Endodermal cell (in vitro differentiated cells): ENCODE measurements at regions not wholly inside any gene's neighbourhood (a gene's known extent, or its start where the extent isn't known, plus 50 kb on each side); places are given as distances from the start of the nearest gene placed in this dataset.

ENCODE experiments used
- DNase-seq: peaks from one replicate; pipeline ENCODE4 v3.0.0-alpha.2; 2017
- H3K27ac ChIP-seq: 2 replicates; pipeline ENCODE4 v1.5.1; 2013; ENCODE audit warnings: mild to moderate bottlenecking, low read depth, low read length, moderate library complexity
- H3K27me3 ChIP-seq: 2 replicates; pipeline ENCODE4 v1.6.1; 2013; ENCODE audit warnings: mild to moderate bottlenecking, low read length, moderate library complexity; ENCODE audit not compliant: insufficient read depth, control insufficient read depth, poor library complexity, severe bottlenecking
- H3K36me3 ChIP-seq: 2 replicates; pipeline ENCODE4 v1.7.0; 2013; ENCODE audit warnings: mild to moderate bottlenecking, low read length, moderate library complexity; ENCODE audit not compliant: control insufficient read depth, insufficient read depth
- H3K4me1 ChIP-seq: one replicate; pipeline ENCODE4 v1.7.0; 2013; ENCODE audit warnings: low read length; ENCODE audit not compliant: control insufficient read depth, insufficient read depth
- H3K4me3 ChIP-seq: 2 replicates; pipeline ENCODE4 v1.5.1; 2013; ENCODE audit warnings: mild to moderate bottlenecking, low read length, moderate library complexity
- H3K9ac ChIP-seq: 2 replicates; pipeline ENCODE4 v1.6.1; 2013; ENCODE audit warnings: mild to moderate bottlenecking, low read length, moderate library complexity; ENCODE audit not compliant: poor library complexity, severe bottlenecking; ENCODE audit errors: extremely low read depth
- H3K9me3 ChIP-seq: 2 replicates; pipeline ENCODE4 v1.6.1; 2013; ENCODE audit warnings: mild to moderate bottlenecking, low read length, moderate library complexity; ENCODE audit not compliant: control insufficient read depth
- H3K27ac Mint-ChIP-seq: 2 replicates; pipeline ENCODE4 v1.8.0; 2020; ENCODE audit warnings: mixed read lengths
- H3K27me3 Mint-ChIP-seq: 2 replicates; pipeline ENCODE4 v1.8.0; 2021; ENCODE audit warnings: mild to moderate bottlenecking, mixed read lengths; ENCODE audit not compliant: insufficient read depth
- H3K36me3 Mint-ChIP-seq: 2 replicates; pipeline ENCODE4 v1.8.0; 2020; ENCODE audit warnings: low read depth, mixed read lengths
- H3K4me1 Mint-ChIP-seq: 2 replicates; pipeline ENCODE4 v1.8.0; 2020; ENCODE audit warnings: mixed read lengths
- H3K4me3 Mint-ChIP-seq: 2 replicates; pipeline ENCODE4 v1.8.0; 2020; ENCODE audit warnings: mild to moderate bottlenecking, moderate library complexity, mixed read lengths
- H3K9me3 Mint-ChIP-seq: 2 replicates; pipeline ENCODE4 v1.8.0; 2020; ENCODE audit warnings: mild to moderate bottlenecking, mixed read lengths
- CTCF ChIP-seq: fragments of 200-600 bp; sonication (generic); conservative IDR thresholded peaks from 2 replicates; pipeline ENCODE4 v1.5.0; 2021; ENCODE audit warnings: antibody characterized with exemption, mild to moderate bottlenecking
- WGBS, 2 experiments: methylation state at CpG; one replicate each; pipeline versions ENCODE4 v1.1.5 to v1.1.7; 2013; ENCODE audit warnings: missing lambda C conversion rate in 2 of 2, mixed read lengths in 1 of 2; ENCODE audit not compliant: insufficient coverage in 1 of 2, insufficient read length in 1 of 2; 5-methylcytosine and 5-hydroxymethylcytosine counted together

- no peak overlapping the region for H3K4me3 Mint-ChIP-seq
- WGBS, 2 experiments, result 94% methylated on average over 3 to 4 of the region's 5 CpGs
- Histone ChIP-seq H3K9me3 (no peaks in the 10 kb centered on the region), H3K27me3 (no peaks in the 10 kb centered on the region), H3K27ac (no peak overlapping the region), H3K9ac (no peak overlapping the region), H3K36me3 (peaks cover 19% of the 10 kb centered on the region), H3K4me1 (peaks cover 2% of the 10 kb centered on the region), H3K4me3 (no peak overlapping the region)
- H3K27ac Mint-ChIP-seq, result peak overlapping the region; percentile 33
- H3K9me3 Mint-ChIP-seq, result no peaks in the 10 kb centered on the region
- peaks cover 15% of the 10 kb centered on the region for H3K36me3 Mint-ChIP-seq
- H3K27me3 Mint-ChIP-seq, result no peaks in the 10 kb centered on the region
- H3K4me1 Mint-ChIP-seq, result peaks cover 33% of the 10 kb centered on the region
- no peak for TF ChIP-seq CTCF
- DNase-seq, result no peak
Observed at GRCh38 chr6:144730088-144730645, 445.0 kb downstream of the UTRN start.

GRCh38 chr6:144731229-144731628, 446.1 kb downstream of the UTRN start:
- no peak overlapping the region for H3K27ac ChIP-seq
- peaks cover 19% of the 10 kb centered on the region for H3K36me3 ChIP-seq
- Mint-ChIP-seq H3K27ac (no peak overlapping the region), H3K9me3 (no peaks in the 10 kb centered on the region), H3K27me3 (no peaks in the 10 kb centered on the region), H3K4me3 (no peak overlapping the region), H3K36me3 (peaks cover 15% of the 10 kb centered on the region), H3K4me1 (peaks cover 25% of the 10 kb centered on the region)
- 75 to 93% methylated on average over 2 of the region's 3 CpGs for WGBS, 2 experiments
- H3K9me3 ChIP-seq, result no peaks in the 10 kb centered on the region
- DNase-seq, result no peak
- H3K4me3 ChIP-seq, result no peak overlapping the region
- H3K9ac ChIP-seq, result no peak overlapping the region
- H3K27me3 ChIP-seq, result no peaks in the 10 kb centered on the region
- no peak for TF ChIP-seq CTCF
- H3K4me1 ChIP-seq, result peaks cover 2% of the 10 kb centered on the region

- Histone ChIP-seq H3K4me3 (no peak overlapping the region), H3K4me1 (no peaks in the 10 kb centered on the region), H3K27me3 (no peaks in the 10 kb centered on the region), H3K9me3 (no peaks in the 10 kb centered on the region), H3K27ac (no peak overlapping the region), H3K36me3 (peaks cover 10% of the 10 kb centered on the region), H3K9ac (no peak overlapping the region)
- Mint-ChIP-seq H3K4me3 (no peak overlapping the region), H3K4me1 (no peaks in the 10 kb centered on the region), H3K27me3 (no peaks in the 10 kb centered on the region), H3K36me3 (peaks cover 8% of the 10 kb centered on the region), H3K27ac (no peak overlapping the region), H3K9me3 (no peaks in the 10 kb centered on the region)
- TF ChIP-seq CTCF, result no peak
- WGBS, 2 experiments, result 86 to 88% methylated on average over 6 of the region's 6 CpGs
- DNase-seq, result no peak
Observed at GRCh38 chr6:144736763-144737162, 451.6 kb downstream of the UTRN start.
